DMS79 treated with DMSO at 0.1 percent for 48 hours (cell line): ENCODE measurements at regions not wholly inside any gene's neighbourhood (a gene's known extent, or its start where the extent isn't known, plus 50 kb on each side); places are given as distances from the start of the nearest gene placed in this dataset.
"Not testable (repeated sequence)": the region's sequence is repeated elsewhere in the genome, so short reads cannot be mapped to it uniquely, and the experiment has no call there.

Source experiments
- DNase-seq: peaks from one replicate; lab custom pipeline; 2025; lab: John Stamatoyannopoulos, UW

DNA sequence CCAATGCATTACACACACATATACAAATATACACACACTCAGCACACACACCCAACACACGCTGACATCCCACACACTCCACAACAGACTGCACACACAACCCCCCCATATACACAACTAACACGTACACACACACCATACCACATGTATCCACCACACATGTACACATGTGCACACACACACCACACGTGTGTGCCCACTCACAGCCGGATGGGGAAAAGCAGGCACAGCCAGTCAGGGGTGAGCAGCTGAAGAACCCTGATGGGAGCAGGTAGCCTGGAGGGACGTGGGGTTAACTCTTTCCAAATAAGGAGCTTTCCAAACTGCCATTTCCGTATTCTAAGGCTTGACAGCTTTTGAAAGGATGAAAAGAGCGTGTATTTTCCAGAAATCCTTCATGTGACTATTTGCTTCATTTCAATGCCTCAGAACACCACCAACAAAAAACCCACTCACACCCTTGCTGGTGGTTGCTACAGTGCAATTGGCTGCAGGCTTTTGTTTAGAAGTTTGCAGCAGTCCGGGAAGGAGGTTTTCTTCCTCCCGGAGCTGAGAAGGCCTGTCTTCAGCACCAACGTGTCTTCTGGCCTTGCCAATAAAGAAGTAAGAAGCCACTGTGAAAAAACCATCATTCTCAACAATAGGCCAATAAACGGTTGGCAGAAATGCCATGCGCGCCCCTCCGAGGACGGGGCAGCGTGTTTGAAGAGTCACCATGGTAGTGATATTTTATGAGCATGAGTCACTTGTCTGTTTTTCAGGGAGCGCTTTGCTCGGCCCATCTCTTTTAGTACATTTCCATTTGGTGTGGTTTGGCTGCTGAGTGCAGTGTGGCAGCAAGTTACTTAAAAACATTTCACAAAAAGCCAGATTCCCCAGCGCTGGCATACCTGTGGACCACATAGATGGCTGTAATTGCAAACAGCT is 131.3 kb upstream of the GMDS start:
- DNase-seq: no peak

GRCh38 chr6:2375443-2375842 is 130.0 kb upstream of the GMDS start:
- DNase-seq: no peak

DNA sequence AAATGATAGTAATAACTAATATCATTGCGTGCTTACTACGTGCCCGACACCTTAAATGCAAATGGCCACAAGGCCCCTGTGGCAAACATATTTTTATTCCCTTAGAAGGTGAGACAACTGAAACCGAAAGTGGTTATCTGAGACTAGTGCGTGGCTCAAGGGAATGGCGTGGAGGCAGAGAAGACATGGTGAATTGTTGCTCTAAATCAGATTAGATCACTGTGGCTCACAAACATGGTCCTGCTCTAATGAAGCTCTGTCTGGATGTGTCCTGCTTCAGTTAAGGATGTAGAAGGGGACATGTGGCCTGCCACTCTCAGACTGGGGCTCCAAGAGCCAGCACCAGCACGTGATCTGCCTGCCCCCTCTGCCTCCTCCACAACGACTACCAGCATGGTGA is 124.2 kb upstream of the GMDS start:
- DNase-seq: no peak

GRCh38 chr6:2363211-2363610 is 117.8 kb upstream of the GMDS start:
- DNase-seq: no peak

DNA sequence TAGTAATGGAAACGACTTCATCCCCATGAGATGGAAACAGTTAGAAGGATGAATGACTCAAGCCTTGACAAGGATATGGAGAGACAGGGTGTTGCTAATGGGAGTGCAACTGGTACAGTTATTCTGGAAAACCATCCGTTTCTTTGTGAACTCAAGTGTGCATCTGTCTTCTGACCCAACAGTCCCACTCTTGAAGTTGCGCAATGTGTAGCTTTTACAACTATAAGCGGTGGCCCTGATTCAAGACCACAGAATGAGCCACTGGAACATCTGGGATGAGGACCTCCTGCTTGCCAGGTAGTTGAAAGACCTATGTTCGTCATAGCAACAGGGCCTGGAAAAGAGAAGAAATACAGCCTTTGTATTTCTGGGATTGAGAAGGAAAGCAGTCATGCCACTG is 115.8 kb upstream of the GMDS start:
- DNase-seq: no peak

GRCh38 chr6:2360716-2361115 is 115.3 kb upstream of the GMDS start:
- DNase-seq: no peak

GRCh38 chr6:2360126-2360525 is 114.7 kb upstream of the GMDS start:
- DNase-seq: no peak

DNA sequence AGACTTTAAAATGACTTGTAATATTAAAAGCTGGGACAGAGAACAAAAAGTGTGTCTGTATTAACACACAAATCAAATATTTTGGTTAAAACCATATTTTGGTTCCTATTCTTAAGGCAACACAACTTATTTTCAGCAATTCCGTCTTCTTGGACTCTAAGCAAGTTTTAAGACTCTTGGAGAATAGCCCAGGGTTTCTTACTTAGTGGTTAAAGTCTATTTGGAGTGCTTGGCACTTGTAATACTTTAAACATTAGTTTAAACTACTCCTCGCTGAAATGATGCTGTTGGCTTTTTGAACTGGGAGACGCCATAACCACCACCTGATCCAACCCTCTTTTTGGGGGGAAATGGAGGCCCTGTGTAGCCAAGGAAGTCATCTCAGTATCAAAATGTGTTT is 109.7 kb upstream of the GMDS start:
- DNase-seq: no peak

DNA sequence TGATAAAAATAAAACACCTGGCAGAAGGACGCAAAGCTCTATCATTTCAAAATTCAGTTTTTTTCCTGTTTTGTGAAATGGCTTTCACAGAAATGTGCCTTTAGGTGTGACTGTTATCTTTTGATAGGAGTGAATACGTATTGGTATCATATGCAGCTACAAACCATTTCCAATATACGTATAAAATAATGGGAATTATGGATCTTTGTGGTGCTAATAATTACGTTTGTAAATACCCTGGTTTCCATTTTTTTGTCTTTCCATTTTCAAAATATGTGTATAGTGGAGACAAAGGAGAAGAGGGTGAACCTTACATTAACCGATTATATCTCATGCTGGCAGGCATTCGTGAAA is 108.7 kb upstream of the GMDS start:
- DNase-seq: no peak

- peak; percentile 27 for DNase-seq
Measured at GRCh38 chr6:2353412-2354137, 108.2 kb upstream of the GMDS start.

DNA sequence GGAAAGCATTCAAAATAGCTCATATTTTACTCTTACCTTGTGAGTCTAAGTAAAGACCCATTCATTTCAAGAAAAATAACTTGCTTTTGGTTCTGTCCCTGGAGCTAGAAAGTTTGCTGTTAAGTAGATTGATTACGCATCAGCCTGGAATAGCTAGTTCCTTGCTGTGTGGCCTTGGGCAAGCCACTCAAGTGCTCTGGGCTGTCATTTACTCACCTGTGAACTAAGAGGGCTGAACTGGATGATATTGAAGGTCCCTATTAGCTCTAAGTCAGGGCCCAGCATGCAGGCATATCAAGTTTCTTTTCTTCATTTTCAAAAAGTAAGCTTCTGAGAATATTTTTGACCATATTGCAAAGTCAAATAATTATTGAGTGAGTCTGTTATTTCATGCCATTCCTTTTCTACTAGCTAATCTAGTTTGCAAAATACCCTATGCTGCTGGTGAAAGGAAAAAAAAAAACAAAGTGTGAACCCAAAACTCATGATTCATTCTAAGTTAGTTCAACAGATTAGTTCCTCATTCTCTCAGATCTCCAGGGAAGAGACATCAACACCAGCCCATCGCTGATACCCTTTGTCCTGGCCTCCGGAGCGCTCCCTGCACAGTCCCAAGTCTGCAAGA is 106.5 kb upstream of the GMDS start:
- DNase-seq: no peak

DNA sequence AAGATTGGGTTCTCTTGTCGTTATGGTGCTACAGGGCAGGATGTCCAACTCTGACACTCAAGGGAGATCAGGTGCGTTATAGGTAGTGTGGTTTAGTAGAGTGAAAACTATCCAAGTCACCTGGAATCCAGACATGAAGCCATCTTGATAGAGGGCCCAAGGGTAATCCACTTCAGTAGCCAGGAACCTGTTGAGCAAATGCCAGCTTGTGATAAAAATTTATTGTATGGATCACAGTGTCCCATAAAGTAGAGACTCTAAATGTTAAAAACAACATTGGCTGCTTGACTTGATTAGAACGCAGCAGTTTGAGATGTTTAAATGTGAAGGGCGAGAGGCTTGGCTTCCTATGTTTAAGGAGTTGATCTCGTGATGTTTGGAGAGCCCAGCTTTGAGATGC is 105.7 kb upstream of the GMDS start:
- DNase-seq: no peak

- DNase-seq: no peak
Measured at GRCh38 chr6:2346078-2346477, 100.7 kb upstream of the GMDS start.

- no peak for DNase-seq
Measured at GRCh38 chr6:2344319-2344905, 99.0 kb upstream of the GMDS start.

GRCh38 chr6:2327591-2327990 is 82.2 kb upstream of the GMDS start:
- no peak for DNase-seq

- DNase-seq: no peak
Measured at GRCh38 chr6:2324166-2324953, 79.0 kb upstream of the GMDS start.

- not testable (repeated sequence) for DNase-seq
Measured at GRCh38 chr6:2317498-2317897, 72.1 kb upstream of the GMDS start.

DNA sequence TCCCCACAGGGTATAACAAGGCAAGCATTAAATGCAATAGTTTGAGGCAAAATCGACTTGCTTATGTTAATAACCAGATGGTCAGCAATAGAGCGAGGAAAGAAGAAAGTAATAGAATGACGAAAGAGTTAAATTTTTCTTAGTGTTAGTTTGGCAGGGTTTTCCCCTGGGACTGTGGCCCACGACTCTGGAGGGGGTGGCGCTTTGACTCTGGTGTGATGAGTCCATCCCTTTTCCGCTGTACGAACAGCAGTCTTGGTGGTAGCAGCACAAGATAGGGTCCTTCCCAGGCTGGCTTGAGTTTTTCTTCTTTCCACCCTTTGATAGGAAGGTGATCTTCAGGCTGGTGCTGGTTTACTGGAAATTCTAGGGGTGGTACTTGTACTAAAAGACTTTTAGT is 69.2 kb upstream of the GMDS start:
- no peak for DNase-seq

GRCh38 chr6:2310042-2310441 is 64.6 kb upstream of the GMDS start:
- DNase-seq: no peak

DNA sequence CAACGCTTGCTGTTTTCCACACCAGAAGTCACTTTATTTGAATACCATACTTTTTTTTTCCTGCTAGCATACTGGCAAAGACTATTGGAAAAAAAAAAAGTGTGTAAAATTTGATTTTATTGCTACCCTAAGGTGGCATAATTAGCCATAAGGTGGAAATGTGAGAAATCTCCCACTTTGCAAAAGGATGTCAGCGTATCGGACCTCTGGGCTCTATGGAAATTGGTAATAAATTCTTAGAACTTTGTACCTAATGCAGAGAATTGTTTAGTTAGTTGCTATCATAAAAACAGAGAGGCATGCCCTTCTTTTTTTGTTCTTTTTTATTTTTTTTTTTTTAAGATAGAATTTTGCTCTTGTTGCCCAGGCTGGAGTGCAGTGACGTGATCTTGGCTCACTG is 63.7 kb upstream of the GMDS start:
- no peak for DNase-seq

DNA sequence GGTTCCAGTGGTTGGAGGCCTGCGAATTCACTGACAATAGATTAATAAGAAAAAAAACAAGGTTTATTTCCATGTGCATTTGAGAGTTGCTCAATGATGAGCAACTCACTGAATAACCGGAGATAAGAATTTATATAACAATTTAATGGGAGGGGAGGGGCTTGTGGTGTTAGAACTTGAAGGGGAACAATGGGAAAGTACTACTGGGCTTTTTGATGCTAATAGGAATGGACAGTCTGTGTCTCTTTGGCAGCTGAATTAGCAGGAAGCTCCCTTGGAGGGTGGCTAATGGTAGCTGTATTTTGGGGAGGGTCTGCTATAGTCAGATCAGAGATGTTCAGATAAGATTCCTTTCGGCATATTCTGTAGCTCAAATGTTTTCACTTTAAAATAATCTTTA is 62.4 kb upstream of the GMDS start:
- no peak for DNase-seq

DNA sequence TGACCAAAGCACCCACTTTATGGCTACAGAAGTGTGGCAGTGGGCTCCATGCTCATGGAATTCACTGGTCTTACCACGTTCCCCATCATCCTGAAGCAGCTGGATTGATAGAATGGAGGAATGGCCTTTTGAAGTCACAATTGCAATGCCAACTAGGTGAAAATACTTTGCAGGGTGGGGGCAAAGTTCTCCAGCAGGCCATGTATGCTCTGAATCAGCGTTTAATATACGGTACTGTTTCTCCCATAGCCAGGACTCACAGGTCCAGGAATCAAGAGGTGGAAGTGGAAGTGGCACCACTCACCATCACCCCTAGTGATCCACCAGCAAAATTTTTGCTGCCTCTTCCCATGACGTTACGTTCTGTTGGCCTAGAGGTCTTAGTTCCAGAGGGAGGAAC is 60.5 kb upstream of the GMDS start:
- no peak for DNase-seq
